A549 (cell line): ENCODE measurements at regions not wholly inside any gene's neighbourhood (a gene's known extent, or its start where the extent isn't known, plus 50 kb on each side); places are given as distances from the start of the nearest gene placed in this dataset.

Experiments used
- BHLHE40 ChIP-seq: IDR thresholded peaks from 2 replicates; pipeline ENCODE4 v1.6.1; 2012; ENCODE audit warnings: low read depth, low read length, inconsistent platforms
- CBX8 ChIP-seq: fragments of 200-600 bp; sonication (generic); IDR thresholded peaks from 2 replicates; pipeline ENCODE4 v1.6.1; 2016
- EP300 ChIP-seq, 2 experiments: fragments of >200 bp; sonication (Bioruptor Twin); formaldehyde crosslinking; IDR thresholded peaks; 2 replicates in 1 of 2; 3 replicates in 1 of 2; pipeline ENCODE4 v1.6.1; 2016 to 2017
- HDAC2 ChIP-seq: fragments of 200-600 bp; sonication (generic); IDR thresholded peaks from 2 replicates; pipeline ENCODE4 v1.6.1; 2016
- KDM1A ChIP-seq: fragments of 200-600 bp; sonication (generic); IDR thresholded peaks from 2 replicates; pipeline ENCODE4 v1.6.1; 2016; ENCODE audit warnings: low read depth, mild to moderate bottlenecking
- MAFK ChIP-seq: fragments of 450-650 bp; IDR thresholded peaks from 2 replicates; pipeline ENCODE4 v1.6.1; 2014; ENCODE audit not compliant: partially characterized antibody
- MAZ ChIP-seq: fragments of 150-350 bp; IDR thresholded peaks from 2 replicates; pipeline ENCODE4 v1.6.1; 2014; ENCODE audit warnings: antibody characterized with exemption, low read depth, low read length, borderline replicate concordance
- MYC ChIP-seq: IDR thresholded peaks from 2 replicates; pipeline ENCODE4 v1.6.1; 2012; ENCODE audit warnings: mild to moderate bottlenecking, inconsistent platforms, low read length, improper control_type of control experiment, borderline replicate concordance
- POLR2A ChIP-seq: IDR thresholded peaks from 2 replicates; pipeline ENCODE4 v1.6.1; 2012; ENCODE audit warnings: mild to moderate bottlenecking, low read length
- POLR2AphosphoS2 ChIP-seq: conservative IDR thresholded peaks from 2 replicates; pipeline ENCODE4 v1.6.1; 2012; ENCODE audit warnings: low read length, improper control_type of control experiment, inconsistent platforms
- ZFP36 ChIP-seq: fragments of 450-650 bp; IDR thresholded peaks from 2 replicates; pipeline ENCODE4 v1.6.1; 2014; ENCODE audit warnings: borderline replicate concordance; ENCODE audit not compliant: partially characterized antibody
- TF ChIP-seq, protein P1 (sequence below): fragments of >200 bp; sonication (Bioruptor Twin); formaldehyde crosslinking; IDR thresholded peaks from 3 replicates; pipeline ENCODE4 v1.5.1; 2016
- TF ChIP-seq, protein P2 (sequence below): IDR thresholded peaks from 2 replicates; pipeline ENCODE4 v1.6.1; 2012

GRCh38 chr9:102237520-102237919 lies 499.1 kb upstream of the GRIN3A start:
- TF ChIP-seq MAFK (no peak), EP300 (IDR thresholded peaks at IDR 0.05) (no peak), BHLHE40 (no peak), POLR2A (no peak), POLR2AphosphoS2 (no peak), CBX8 (no peak), MYC (no peak), MAZ (no peak), ZFP36 (no peak), KDM1A (no peak), HDAC2 (no peak)
- TF ChIP-seq, protein P1, sequence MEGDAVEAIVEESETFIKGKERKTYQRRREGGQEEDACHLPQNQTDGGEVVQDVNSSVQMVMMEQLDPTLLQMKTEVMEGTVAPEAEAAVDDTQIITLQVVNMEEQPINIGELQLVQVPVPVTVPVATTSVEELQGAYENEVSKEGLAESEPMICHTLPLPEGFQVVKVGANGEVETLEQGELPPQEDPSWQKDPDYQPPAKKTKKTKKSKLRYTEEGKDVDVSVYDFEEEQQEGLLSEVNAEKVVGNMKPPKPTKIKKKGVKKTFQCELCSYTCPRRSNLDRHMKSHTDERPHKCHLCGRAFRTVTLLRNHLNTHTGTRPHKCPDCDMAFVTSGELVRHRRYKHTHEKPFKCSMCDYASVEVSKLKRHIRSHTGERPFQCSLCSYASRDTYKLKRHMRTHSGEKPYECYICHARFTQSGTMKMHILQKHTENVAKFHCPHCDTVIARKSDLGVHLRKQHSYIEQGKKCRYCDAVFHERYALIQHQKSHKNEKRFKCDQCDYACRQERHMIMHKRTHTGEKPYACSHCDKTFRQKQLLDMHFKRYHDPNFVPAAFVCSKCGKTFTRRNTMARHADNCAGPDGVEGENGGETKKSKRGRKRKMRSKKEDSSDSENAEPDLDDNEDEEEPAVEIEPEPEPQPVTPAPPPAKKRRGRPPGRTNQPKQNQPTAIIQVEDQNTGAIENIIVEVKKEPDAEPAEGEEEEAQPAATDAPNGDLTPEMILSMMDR, result no peak
- TF ChIP-seq, protein P2, sequence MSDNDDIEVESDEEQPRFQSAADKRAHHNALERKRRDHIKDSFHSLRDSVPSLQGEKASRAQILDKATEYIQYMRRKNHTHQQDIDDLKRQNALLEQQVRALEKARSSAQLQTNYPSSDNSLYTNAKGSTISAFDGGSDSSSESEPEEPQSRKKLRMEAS, result no peak
